22Rv1 (cell line): ENCODE measurements at regions not wholly inside any gene's neighbourhood (a gene's known extent, or its start where the extent isn't known, plus 50 kb on each side); places are given as distances from the start of the nearest gene placed in this dataset.
"Not testable (repeated sequence)": the region's sequence is repeated elsewhere in the genome, so short reads cannot be mapped to it uniquely, and the experiment has no call there.

ENCODE experiments used
- H3K27ac ChIP-seq: fragments of 450-650 bp; 2 replicates; pipeline ENCODE4 v1.5.1; 2017
- ZFX ChIP-seq: fragments of 450-650 bp; IDR thresholded peaks from 2 replicates; pipeline ENCODE4 v1.6.1; 2017; ENCODE audit warnings: antibody characterized with exemption, borderline replicate concordance
- TF ChIP-seq, protein P1 (sequence below): fragments of 450-650 bp; IDR thresholded peaks from 2 replicates; pipeline ENCODE4 v1.5.1; 2017; ENCODE audit warnings: mild to moderate bottlenecking

DNA sequence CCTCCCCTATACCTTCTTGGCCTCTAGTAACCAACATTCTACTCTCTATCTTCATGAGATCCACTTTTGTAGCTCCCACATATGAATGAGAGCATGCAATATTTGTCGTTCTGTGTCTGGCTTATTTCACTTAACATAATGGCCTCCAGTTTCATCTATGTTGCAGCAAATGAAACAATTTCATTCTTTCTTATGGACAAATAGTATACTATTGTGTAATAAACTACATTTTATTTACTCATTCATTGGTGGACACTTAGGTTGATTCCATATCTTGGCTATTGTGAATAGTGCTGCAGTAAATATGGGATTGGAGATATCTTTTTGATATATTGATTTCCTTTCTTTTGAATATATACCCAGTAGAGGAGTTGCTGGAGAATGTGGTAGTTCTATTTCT, 151.1 kb downstream of the JRKL start:
- H3K27ac ChIP-seq = no peak overlapping the region
- TF ChIP-seq, protein P1, sequence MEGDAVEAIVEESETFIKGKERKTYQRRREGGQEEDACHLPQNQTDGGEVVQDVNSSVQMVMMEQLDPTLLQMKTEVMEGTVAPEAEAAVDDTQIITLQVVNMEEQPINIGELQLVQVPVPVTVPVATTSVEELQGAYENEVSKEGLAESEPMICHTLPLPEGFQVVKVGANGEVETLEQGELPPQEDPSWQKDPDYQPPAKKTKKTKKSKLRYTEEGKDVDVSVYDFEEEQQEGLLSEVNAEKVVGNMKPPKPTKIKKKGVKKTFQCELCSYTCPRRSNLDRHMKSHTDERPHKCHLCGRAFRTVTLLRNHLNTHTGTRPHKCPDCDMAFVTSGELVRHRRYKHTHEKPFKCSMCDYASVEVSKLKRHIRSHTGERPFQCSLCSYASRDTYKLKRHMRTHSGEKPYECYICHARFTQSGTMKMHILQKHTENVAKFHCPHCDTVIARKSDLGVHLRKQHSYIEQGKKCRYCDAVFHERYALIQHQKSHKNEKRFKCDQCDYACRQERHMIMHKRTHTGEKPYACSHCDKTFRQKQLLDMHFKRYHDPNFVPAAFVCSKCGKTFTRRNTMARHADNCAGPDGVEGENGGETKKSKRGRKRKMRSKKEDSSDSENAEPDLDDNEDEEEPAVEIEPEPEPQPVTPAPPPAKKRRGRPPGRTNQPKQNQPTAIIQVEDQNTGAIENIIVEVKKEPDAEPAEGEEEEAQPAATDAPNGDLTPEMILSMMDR = no peak
- no peak for TF ChIP-seq ZFX

GRCh38 chr11:96543177-96543576, 153.4 kb downstream of the JRKL start:
- no peak for TF ChIP-seq ZFX
- TF ChIP-seq, protein P1 = no peak
- no peak overlapping the region for H3K27ac ChIP-seq

DNA sequence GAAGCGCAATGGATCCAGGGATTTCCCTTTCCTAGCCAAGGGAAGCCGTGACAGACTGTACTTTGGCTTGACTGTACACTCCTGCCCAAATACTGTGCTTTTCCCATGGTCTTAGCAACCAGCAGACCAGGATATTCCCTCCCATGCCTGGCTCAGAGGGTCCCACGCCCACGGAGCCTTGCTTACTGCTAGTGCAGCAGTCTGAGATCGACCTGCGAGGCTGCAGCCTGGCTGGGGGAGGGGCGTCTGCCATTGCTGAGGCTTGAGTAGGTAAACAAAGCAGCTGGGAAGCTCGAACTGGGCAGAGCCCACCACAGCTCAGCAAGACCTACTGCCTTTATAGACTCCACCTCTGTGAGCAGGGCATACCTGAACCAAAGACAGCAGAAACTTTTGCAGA, 155.4 kb downstream of the JRKL start:
- not testable (repeated sequence) for H3K27ac ChIP-seq

DNA sequence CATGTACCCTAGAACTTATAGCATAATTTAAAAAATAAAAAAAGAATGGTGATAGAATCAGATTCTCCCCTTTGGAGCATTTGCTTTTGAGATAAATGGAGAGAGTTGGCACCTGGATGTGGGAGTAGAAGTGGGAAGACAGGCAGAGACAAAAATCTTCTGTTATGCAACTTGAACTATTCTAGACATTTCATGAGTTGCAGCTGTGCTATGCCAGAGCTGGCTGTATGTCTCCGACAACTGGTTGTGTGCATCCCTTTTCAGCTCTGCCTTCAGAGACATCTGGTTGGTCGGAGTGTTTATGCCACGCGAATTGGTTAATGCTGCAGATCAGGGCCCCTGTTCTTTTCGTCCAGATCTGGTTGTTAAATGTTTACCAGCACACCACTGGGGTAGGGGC, 161.3 kb downstream of the JRKL start:
- H3K27ac ChIP-seq = no peak overlapping the region
- TF ChIP-seq, protein P1 = no peak
- no peak for TF ChIP-seq ZFX

- TF ChIP-seq ZFX = no peak
- TF ChIP-seq, protein P1 = no peak
Measured at GRCh38 chr11:96554236-96554820, 164.5 kb downstream of the JRKL start.

DNA sequence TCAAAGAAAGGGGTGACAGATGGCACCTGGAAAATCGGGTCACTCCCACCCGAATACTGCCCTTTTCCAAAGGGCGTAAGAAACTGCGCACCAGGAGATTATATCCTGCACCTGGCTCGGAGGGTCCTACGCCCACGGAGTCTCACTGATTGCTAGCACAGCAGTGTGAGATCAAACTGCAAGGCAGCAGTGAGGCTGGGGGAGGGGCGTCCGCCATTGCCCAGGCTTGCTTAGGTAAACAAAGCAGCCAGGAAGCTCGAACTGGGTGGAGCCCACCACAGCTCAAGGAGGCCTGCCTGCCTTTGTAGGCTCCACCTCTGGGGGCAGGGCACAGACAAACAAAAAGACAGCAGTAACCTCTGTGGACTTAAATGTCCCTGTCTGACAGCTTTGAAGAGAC, 166.0 kb downstream of the JRKL start:
- H3K27ac ChIP-seq = not testable (repeated sequence)

More at GRCh38 chr11:96554236-96554820, 164.5 kb downstream of the JRKL start:
- no peak overlapping the region for H3K27ac ChIP-seq

- H3K27ac ChIP-seq = not testable (repeated sequence)
Measured at GRCh38 chr11:96560727-96561126, 170.9 kb downstream of the JRKL start.

GRCh38 chr11:96567176-96567575, 177.4 kb downstream of the JRKL start:
- no peak overlapping the region; the same call in 1 of the 2 replicates for H3K27ac ChIP-seq
- TF ChIP-seq ZFX = no peak
- TF ChIP-seq, protein P1 = no peak

DNA sequence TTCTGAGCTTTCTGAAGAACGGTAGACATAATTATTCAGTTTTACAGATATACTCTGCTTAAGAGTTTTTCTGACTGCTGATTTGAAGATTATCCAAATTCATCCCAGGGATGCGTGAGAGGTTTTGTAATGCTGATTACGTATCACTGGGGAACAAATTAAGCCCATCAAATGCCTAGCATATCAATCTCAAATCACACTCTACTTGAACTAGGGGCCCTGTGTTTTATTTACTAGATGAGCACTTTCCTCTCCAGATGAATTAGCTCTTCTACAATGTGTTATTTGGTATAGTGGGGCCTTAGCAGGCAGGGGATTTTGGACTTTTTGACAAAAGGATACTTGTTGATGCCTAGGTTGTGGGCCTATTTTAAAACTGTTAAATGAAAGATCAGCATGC, 177.9 kb downstream of the JRKL start:
- no peak for TF ChIP-seq ZFX
- TF ChIP-seq, protein P1 = no peak
- no peak overlapping the region for H3K27ac ChIP-seq
